T-helper 1 cell (primary cell): ENCODE measurements at regions not wholly inside any gene's neighbourhood (a gene's known extent, or its start where the extent isn't known, plus 50 kb on each side); places are given as distances from the start of the nearest gene placed in this dataset.

ENCODE experiments used
- DNase-seq, 5 donors: peaks; one replicate each; pipeline ENCODE4 v3.0.0-alpha.2; 2012 to 2020

DNA sequence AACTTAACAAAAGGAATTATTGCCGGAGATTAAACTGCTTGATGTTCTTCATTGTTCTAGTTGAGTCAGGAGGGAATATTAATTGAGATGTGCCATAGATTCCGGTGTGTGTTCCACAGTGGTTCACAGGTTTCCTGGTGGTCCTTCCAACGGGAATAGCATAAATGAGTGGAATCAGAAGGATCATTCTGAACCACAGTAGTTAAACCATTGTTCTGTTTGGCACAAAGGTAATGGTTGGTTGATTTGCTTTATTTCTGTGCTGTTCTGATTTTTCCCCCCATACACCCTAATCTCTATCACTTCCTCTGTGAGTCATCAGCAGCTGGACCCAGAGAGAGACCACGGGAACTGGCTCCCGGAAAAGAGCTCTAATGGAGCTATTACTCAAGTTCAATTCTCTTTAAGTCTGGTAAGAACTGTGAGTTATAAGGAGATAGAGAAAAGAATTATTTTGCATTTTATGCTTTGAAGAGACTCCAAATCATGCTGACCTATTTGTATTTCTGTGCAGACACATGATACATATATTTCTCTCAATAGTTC lies 627.2 kb downstream of the ZIC1 start:
- DNase-seq = no peak

DNA sequence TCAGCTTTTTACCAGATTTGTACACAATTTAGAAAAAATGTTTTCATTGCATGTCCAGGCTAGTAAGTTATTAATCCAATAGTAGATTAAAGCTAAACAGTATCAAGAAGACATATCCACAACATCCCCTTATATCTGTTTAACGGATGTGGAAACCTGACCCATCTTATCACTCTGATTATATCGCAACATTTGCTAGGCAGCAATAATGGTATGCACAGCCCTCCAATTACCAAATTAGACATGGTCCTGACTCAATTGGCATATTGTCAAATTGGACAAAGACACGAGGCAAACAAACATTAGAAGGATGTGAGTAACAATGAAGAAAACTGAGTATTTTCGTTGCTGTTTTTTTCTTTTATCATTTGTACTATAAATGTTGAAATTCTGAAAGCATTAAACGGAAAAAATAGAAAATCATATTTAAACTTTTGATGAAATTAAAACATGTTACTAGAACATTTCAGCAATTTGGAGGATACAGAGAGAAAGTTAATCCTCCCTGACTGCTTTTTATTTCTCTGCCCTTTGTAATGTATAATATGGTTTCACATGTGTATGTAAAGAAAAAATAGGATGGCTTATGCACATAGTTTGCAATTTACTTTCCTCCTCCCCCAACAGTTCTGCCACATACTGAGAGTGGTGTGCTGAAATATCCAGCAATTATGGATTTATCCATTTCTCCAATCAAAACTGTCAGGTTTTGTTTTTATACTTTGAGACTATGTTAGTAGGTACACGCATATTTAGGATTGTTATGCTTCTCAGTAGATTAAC lies 633.7 kb downstream of the ZIC1 start:
- DNase-seq = no peak

DNA sequence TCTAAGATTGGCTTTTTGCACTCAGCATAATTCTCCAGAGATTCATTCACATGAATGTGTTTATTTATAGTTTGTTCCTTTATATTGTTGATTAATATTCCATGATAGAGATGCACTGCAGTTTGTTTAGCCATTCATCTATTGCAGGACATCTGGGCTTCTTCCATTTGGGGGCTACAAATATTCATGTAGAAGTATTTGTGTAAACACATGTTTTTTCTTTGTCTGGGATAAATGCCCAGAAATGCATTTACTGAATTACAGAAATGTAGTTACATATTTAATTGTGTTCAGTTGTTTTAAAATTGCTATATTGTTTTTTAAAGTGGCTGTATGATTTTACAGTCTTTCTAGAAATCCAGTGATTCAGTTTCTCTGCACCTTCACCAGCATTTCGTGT lies 635.0 kb downstream of the ZIC1 start:
- DNase-seq = no peak

DNA sequence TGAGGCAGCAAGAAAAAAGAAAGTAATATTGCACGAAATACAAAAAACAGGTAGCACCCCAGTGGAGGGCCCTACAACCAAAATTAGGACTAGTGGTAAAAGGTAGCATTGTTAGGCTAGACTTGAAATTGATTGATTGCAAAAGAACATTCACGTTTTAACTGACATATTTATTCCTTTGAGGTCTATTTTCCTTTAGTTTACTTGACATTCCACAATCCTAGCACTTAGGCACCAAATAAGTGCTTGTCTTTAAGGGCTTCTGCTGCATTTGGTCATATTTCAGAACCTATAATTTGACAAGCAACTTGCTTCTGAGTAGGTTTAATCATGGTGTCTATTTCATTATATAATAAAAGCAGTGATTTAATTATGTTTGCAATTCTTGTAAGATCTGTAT lies 642.7 kb upstream of the AGTR1 start:
- DNase-seq = no peak

DNA sequence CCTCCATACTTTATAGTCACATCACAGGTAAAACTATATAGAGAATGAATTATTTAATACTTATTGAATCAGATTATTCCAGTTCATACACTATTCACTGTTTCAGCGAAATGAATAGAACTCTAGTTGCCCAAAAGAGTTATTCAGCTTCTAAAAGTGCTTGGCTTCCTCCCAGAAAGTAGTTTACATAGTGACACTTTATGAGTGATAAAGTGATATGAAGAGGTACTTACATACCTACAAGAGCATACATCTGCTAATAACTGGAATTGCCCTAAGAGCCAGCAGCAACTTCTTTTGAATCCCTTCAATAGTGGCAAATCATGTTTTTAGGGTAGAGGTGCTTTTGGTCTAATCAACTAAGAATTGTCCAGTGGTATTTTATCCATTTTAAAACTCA lies 635.1 kb upstream of the AGTR1 start:
- no peak for DNase-seq

DNA sequence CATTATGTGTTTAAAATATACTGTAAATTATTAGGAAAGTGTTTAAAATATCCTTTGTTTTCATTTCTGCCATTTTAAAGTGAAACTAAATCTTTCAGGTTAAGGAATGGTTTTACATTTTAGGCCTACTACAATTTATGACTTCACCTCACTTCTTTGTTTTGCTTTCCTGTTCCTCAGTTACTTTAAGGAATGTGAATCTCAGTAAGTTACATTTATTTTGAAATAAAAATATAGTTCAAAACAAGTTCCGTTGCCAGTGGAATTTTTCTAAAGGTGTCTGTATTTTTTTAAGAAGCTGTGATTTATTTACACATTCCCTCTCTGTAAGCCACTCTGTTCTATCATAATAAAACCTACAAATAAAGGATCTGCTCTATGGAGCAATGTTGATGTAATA lies 630.9 kb upstream of the AGTR1 start:
- no peak for DNase-seq

DNA sequence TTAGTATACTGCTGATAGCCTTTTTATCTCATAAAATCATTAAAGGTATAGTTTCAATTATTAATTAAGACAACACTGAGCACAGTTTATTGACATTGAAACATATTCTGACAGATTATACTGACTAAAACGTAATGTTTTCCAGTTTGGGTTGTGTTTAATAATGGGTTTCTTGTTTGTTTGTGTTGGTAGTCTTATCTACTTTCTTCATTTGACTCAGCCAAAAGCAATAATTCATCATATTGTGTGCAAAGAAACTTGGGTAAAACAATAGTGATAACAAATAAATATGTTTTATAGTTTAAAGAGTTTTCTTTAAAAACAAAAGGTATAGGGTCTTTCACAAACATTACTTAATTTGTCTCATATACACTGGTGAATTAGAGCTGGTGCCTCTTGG lies 629.2 kb upstream of the AGTR1 start:
- DNase-seq = no peak

DNA sequence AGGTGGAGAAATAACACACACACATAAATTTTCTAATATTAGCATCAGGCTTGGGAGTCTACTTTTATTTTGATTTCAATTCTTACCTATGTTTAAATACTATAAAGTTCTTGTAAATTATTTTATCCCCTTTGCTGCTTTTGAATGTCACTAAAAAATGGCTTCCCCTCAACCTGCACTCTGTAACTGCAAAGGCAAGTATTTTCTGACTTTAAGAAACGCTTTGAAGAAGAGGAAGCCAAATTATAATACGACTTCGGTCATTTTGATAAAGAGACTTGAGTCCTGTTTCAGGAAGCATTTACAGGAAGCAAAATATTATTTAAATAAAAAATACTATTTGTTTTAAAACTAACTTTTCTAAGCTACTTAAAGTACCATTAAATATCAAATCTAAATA lies 627.7 kb upstream of the AGTR1 start:
- no peak for DNase-seq

DNA sequence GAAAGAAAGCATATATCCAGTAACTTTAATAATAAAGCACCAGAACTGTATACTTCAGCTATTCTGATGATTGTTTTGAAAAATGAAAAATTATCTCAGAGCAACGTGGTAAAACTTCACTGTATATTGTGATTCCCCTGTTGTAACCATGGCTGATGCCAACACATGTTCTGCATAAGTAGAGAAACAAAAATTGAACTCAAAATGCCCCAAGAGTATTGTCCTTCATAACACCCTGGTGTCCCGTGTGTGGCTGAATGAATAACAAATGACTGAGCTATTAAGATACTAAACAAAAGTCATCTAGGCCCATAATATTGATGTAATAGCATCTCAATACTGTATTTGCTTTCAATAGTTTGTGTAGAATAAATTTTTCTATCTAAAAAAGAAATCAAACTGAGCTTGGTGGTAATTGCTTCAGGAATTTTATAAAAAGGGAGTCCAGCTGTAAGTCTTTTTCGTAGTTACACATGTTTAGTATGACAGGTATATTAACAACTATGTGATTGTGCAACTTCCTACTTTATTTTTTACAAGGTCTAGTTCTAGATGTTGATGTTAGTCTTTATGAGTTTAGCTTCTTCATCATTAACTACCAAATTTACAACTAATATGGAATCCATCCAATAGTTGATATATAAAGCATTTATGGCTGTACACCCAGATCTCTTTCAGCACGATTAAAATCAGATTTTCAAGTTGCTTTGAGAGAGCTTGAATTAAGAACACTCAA lies 623.8 kb upstream of the AGTR1 start:
- DNase-seq = no peak

DNA sequence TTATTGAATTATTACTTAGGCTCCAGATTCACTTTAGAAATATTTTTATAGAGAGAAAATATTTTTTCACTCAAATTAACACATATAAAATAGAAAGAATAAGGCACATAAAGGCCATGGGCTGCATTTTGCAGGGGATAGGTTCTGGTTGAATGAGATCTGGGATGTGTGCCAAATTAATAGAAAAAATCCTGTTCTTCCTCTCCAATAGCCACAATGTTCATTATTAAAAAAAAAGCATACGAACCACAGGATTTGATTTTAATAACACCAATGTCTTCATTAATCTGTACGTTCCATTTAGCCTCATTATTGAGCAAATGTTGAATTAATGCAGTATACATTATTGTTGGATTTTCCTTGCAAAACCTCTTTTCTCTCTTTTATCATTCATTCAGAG lies 622.8 kb upstream of the AGTR1 start:
- DNase-seq = no peak

DNA sequence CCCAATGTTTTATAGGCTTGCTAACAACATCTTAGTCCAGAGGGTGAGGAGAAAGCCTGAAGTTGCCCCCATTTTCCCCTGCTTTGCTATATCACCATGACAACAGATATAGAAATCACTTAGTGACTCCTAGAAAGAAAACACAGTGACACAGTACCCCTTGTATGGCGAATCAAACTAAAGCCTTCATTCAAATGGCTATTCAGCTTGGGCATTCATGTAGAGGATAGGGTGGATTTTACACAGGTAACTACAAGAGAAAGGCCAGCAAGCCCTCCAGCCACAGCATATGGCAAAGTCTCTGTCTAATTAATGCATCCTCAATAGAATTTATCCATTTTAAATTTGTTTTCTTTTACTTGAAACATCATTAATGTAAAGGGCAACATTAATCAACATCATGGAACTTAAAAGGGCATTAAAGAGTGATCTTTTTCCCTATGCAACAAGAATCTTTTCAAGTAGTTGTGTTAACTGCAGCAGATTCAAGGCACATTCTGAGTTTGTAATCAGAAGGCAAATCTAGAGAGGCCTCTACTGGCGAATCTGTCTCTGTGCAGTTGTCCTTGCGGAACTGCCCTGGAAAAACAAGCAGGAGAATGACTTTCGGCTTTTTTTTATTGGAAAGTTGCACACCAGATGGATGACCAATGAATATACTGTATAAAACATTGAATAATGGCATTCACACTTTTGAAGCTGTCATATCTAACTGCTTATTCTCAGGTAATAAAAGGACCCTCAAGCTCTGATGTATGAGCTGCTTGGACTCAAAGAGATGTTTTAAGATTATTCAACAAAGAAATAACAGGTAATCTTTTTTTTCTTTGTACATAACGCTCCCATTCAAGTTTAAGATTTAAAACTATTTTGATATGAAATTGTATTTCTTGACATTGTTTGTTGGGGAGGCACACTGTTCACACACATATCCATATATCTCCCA lies 621.7 kb upstream of the AGTR1 start:
- DNase-seq = no peak

DNA sequence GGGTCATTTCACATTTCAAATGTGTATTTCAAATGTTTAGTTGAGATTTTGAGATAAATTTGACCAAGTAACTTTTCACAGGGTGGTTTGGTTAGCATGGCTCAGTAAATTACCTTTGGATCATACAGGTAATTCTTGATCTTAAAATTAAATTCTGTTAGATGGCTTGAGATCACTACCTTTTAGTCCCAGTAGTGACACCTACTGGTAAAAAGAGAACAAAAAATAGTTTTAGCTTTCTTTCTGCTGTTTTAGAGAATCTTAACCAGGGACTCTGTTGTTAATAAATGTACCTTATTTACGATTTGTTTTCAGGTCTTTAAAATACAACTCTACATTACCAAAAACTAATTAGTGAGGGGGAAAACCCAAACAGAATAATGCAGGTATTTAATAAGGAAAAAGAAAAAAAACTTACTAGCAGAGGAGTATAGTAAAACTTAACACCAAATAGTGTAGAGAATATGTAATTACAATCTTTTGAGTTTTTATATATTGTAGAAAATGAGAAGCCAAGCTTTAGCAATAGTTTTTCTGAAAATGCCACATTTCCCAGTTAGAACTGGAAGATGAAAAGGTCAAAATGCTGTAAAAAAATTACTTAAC lies 620.3 kb upstream of the AGTR1 start:
- no peak for DNase-seq

DNA sequence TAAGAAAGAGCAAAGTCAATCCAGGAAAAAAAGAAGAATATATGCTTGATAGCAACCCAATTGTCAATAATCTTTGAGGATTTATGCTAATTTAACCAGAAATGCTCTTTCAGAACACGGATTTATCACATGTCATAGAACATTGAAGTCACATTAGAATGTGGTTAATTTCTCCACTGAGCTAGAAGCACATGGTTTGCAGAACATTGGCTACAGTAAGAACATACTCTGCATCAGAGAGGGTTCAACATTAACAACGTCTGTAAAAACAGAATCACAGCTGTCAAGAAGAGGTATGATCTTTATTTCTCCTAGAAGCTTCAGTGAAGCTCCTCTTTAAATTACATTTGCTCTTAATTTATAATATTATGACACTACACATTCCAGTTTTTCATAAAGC lies 619.7 kb upstream of the AGTR1 start:
- DNase-seq = no peak

DNA sequence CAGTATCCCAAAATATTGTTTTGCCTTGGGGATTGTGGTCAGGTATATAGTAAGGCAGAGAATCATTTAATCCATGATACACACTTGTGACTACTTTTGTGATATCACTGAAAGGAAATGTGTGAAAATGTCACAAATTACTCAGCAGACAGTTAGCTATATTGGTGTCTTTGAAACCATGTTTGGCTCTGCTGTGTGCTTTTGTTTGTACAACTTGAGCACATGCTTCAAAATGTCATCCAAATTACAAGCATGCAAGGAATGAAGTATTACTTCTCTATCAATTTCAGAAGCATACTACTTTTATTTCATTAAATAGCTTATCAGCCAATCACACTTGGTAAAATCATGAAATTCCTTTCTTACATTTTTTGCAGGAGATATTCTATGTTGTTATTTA lies 619.0 kb upstream of the AGTR1 start:
- no peak for DNase-seq

DNA sequence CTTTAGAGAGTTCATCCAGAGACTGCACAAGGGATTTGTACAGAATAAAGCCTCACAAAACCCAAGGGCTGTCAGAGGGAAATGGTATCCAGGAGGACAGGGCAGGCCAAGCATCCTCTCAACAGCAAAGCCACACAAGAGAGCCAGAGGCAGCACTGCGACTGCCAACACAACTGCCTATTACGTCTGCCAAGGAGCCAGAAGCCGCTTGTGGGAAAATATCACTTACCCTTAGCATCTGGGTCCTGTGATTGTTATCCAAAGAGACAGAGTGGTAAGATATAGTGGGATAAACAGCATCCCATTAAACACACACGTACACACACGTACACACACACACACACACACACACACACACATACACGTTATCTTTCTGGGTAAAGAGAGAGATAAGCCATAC lies 618.3 kb upstream of the AGTR1 start:
- DNase-seq = no peak

DNA sequence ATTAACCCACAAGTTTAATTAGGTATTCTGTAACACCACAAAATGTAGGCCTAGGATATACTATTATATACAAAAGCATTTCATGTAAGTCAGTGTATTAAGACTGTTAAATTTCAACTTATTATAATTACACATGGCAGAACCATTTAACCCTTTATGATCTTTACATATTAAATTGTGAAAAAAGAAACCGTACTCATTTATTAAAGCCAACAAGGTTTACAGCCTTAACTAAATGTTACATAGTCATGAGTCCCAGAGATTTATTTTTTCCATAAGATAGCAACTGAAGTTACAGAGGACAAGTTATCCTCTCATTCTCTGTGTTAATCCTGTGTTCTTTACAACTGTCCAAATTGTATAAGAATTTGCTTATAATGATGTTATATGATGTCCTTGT lies 615.8 kb upstream of the AGTR1 start:
- no peak for DNase-seq

DNA sequence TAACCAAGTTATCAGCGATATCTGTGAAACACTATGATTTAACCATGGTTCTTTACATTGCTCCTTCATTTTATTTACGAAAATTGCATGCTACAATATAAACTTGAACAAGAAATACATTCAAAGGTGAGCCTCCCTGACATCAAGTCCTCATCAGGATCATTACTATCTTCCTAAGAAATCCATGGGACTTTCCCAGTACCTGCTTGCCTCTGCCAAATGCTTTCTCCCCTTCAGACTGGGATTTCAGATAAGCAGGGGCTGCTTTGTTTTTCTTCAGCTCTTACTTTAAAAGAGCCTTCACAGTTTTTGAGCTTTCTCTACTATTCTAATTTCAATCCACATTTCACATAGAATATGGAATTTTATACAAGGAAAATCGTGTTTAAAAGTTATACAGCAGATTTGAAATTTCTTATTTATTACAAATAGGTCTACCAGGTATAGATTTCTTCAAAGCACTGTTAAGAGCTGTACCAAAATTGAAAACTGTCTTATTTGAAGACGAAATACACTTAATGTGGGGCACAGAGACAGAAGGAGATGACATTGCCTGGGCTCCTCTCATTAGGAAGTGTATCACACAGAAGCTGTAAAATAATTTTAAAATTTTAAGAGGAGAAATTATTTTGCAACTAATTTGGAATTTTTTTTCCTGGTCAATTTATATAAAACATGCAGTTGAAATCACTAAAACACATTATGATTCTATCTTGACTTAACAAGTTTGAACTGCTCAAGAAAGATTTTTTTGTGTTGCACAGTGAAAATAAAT lies 615.0 kb upstream of the AGTR1 start:
- no peak for DNase-seq

DNA sequence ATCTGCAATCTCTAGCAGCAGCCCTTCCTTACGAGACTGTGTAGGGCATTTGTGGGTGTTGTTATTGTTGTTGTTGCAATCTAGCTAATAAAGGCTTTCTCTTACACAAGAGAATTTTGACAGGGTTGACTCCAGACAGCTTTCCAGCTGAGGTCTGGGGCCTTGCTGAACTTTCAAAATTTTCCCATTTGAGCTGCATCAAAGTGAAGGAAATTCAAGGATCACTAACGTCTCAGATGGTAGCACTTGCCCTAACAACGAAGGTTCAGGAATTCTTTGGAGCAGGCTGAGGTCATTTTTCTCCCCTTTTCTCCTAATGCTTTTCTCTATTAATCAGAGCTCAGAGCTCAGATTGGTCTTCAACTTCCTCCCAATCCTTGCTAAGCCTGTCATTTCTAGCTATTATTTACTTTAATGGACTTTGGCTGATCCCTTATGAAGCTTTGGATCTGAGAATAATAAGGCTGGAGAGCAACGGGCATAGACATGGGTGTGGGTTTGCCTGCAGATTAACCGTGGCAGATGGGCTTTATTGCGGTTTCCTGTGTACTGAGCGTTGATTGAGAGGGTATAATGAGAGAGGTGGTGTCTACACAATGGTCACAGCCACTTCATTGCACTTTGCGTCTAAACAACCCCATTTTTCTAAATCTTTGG lies 614.0 kb upstream of the AGTR1 start:
- no peak for DNase-seq

DNA sequence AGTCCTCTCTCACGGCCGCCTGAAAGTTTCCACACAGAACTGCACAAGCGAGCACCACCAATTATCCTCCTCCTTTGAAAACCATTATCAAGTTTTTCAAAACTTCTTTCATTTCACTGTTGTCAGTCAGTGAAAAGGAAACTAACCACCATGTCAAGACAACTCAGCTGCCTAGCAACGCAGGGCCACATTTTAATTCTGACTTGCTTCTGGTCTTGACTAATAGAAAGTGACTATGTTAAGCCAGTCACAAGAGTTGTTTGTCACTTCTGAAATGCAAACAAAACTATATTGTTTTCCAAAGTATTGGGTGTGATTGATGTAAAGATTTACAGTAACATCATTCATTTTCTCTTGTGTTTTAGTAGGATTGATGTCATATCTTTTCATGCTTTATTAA lies 612.8 kb upstream of the AGTR1 start:
- no peak for DNase-seq

DNA sequence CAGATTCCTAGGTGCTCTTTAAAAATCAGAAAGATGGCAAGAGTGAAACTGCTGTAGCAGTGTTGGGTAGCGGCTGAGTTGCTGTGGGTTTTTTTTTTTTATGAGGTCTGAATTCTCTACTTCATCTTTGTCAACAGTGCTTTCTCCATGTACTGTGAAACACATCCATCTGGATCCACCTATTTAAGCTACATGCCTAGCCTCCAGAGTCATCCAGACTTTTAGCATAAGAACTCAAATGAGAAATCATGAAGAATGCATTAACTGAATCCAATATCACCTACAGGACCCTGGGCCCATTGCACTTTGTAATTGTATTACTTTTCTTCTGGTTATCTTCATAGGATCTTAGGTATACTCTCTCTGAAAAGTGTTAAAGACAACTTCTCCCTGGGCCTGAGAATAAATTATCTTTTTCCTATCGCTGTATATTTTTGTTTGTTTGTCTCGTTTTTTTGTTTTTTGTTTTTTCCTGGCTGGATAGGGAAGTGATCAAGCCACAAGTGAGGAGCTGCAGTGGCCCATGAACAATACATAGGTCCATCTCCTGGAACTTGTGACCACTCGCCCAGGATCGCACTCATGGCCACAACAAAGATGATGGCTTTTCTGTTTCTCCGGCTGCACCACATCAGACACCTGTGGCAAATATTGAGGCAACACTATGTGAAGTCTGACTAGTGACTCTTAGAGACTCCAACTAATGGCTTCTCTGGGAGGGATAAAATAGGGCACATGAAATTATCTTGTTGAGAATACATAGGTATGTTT lies 609.9 kb upstream of the AGTR1 start:
- DNase-seq = no peak

DNA sequence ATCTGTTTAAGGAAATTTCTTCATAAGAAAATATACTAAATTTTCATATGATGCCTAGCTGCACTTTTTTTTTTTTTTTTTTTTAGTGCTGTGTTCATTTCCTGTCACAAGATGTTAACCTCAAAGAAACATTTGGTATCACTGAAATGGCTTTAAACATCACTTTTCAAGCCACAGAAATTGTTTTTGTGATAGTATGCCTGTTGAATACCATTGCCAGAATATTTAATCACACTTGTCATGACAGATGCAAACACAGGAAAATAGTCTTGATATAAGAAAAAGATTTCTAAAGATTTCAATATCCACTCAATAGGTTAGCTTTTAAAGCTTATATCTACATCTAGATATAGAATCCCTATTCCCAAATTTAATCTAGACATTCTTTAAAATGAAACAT lies 608.5 kb upstream of the AGTR1 start:
- no peak for DNase-seq
